ENCODE measurements at regions not wholly inside any gene's neighbourhood (a gene's known extent, or its start where the extent isn't known, plus 50 kb on each side); places are given as distances from the start of the nearest gene placed in this dataset.

DNA sequence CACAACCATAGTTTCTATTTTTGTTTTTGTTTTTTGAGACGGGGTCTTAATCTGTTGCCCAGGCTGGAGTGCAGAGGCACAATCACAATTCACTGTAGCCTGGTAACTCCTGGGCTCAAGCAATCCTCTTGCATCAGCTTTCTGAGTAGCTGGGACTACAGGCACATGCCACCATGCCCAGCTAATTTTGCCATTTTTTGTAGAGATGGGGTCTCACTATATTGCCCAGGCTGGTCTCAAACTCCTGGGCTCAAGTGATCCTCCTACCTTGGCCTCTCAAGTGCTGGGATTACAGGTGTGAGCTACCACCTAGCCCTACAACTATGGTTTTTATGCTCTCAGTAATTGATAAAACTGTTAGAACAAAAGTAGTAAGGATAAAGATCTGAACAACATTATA lies 147.5 kb upstream of the SHB start:
- TF ChIP-seq CTCF (IDR thresholded peaks at IDR 0.05) (no peak), POLR2A (IDR thresholded peaks at IDR 0.05) (no peak)

Data from right lobe of liver (tissue), 4 donors.